NOMO-1 treated with DMSO at 0.1 percent for 48 hours (cell line): ENCODE measurements at regions not wholly inside any gene's neighbourhood (a gene's known extent, or its start where the extent isn't known, plus 50 kb on each side); places are given as distances from the start of the nearest gene placed in this dataset.
"Not testable (repeated sequence)": the region's sequence is repeated elsewhere in the genome, so short reads cannot be mapped to it uniquely, and the experiment has no call there.

Source experiments
- DNase-seq: peaks from one replicate; lab custom pipeline; 2025; ENCODE audit not compliant: unreplicated experiment; lab: John Stamatoyannopoulos, UW

DNA sequence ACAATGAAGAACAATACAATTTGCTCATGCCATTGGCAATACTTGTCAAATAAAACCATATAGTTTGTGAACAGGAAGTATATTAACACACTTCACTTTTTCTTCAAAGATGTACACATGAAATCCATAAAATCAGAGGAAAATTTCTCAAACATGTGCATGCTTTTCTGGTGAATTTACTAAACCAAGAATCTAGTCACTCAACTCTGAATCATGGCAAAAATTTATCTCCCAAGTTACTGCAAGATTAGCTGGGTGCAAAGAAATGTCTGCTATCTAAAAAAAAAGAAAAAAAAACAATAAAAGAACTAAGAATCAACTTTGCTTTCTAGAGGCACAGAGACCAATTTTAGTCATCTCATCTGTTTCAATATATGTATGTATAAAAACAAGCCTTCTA, 419.2 kb downstream of the NR4A2 start:
- no peak for DNase-seq

DNA sequence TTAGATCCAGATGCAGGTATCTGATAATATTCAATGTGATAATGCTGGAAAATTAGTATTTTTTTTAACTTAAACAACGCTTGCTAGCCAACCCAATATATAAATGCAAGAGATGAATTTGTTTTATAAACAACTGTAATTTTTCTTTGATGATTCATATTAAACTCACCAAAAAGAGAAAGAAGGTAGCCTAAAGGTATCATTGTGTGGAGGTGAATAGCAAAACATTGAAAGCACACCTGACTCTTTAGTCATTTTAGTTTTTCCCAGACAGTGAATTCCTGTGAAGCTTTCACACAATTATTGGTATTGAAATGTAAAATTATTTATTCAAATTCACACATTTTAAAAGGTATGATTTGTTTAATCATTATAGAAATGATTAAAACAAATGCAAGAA, 424.0 kb downstream of the NR4A2 start:
- DNase-seq, result no peak

DNA sequence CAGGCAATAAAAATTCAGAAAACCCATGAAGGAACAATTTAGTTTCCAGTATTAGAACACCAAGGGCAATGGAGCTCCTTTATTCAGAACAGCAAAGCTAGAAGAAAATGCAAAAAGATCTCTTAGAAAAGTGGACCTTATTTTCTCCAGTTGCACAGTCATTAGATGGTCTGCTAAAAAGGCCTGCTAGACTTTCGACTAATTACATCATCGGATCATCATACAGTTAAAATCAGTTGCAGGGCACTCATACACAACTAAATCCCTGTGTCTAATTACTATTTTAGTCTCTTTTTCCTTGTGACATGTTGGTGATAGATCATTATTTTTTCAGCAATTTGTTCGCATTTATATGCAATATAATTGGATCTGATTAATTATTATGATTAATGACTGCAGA, 425.3 kb downstream of the NR4A2 start:
- no peak for DNase-seq

- no peak for DNase-seq
Observed at GRCh38 chr2:155905657-155906056, 426.9 kb downstream of the NR4A2 start.

GRCh38 chr2:155904720-155905119, 427.8 kb downstream of the NR4A2 start:
- DNase-seq, result no peak

DNA sequence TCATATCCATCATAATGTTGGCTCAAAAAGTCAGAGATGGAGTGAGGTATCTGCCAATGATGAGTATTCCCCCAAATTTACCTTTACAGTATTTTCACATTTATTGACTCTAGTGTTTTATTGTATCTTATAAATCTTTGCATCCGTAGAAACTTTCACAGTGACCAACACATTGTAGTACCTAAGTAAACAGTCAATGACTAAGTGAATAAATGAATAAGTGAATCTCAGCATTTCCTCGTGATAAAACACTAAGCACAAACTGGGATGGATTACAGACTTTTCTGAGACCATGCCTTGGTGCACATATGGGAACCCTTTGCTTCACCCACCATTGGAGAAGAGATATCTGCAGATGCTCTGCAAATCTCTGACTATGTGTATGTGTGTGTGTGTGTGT, 429.9 kb downstream of the NR4A2 start:
- DNase-seq, result no peak

DNA sequence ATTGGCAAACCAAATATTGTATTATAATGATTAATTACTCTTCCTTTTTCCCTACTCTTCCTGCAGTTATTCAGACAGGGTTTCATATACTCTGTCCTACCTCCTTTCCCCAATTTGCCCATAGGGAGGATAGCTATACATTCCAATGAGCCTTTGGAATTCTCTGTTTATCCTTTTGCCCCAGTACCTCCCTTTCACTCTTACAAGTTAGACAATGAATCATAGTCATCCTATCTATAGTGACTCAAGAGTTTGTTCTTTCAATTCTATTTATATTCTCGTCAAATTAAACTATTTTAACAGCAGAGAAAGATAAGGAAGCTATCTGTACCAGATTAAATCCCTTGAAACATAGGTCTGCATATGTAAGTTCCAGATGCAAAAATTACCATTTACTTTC, 437.5 kb downstream of the NR4A2 start:
- DNase-seq, result no peak

DNA sequence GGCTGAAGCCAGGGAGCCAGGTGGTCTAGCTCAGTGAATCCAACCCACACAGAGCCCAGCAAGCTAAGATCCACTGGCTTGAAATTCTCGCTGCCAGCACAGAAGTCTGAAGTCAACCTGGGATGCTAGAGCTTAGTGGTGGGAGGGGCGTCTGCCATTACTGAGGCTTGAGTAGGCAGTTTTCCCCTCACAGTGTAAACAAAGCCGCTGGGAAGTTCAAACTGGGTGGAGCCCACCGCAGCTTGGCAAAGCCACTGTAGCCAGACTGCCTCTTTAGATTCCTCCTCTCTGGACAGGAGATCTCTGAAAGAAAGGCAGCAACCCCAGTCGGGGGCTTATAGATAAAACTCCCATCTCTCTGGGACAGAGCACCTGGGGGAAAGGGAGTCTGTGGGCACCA, 452.1 kb downstream of the NR4A2 start:
- DNase-seq, result not testable (repeated sequence)

- not testable (repeated sequence) for DNase-seq
Observed at GRCh38 chr2:155879900-155880299, 452.6 kb downstream of the NR4A2 start.

GRCh38 chr2:155872396-155872795, 460.1 kb downstream of the NR4A2 start:
- no peak for DNase-seq

DNA sequence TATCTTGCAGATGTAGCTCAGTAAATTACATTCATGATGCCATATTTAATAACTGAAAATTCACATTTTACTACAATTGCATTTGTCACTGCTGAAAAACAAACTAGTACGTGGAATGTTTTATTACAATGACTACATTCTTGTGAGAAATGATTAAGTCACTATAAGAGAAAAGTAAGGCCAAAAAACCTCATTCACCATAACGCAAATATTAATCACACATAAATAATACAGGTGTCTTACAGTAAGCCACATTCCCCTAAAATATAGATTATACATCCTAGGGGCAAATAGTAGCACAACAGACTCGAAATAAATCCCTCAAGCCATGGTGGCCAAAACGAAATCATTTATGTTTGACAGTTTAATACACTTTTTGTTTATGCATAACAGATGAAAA, 460.6 kb downstream of the NR4A2 start:
- no peak for DNase-seq

- DNase-seq, result no peak
Observed at GRCh38 chr2:155867564-155867963, 465.0 kb downstream of the NR4A2 start.

GRCh38 chr2:155866477-155866876, 466.0 kb downstream of the NR4A2 start:
- no peak for DNase-seq

- DNase-seq, result no peak
Observed at GRCh38 chr2:155852156-155852555, 480.4 kb downstream of the NR4A2 start.

DNA sequence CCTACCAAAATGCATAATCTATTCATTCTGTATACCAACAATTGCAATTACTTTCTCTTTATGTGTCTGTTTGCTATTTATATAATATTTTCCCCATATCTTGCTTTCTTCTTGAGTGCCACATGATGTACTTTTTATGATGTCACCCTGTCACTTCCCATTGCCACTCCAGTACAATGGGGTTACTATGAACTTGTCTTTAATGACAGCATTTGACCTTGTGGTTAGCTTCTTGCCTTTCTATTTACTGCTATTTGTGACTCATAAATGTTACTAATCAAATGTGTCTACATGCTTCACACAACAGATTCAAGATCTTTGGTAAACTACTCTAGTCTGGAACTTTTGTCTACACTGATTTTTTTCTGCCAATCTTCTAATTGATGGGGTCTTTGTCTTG, 486.3 kb downstream of the NR4A2 start:
- DNase-seq, result no peak

- DNase-seq, result no peak
Observed at GRCh38 chr2:155844461-155844860, 488.1 kb downstream of the NR4A2 start.

DNA sequence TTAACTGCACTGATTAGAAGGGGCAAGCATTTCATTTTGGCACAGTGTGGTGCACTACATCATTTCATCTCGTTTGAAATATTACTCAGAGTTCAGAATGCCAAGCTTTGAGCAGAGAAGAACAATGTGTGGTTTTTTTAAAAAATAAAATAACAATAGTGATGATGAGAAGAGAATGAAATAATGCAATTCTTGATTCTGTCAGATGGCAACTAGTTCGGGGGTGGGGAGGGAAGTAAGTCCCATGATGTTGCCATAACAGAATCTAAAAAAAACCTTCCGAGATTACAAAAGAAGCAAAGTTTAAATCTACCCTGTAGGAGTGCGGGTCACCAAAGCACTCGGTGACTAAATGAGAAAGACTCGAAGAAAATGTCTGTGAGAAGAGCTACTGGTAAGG, 490.4 kb downstream of the NR4A2 start:
- DNase-seq, result peak; percentile 14

DNA sequence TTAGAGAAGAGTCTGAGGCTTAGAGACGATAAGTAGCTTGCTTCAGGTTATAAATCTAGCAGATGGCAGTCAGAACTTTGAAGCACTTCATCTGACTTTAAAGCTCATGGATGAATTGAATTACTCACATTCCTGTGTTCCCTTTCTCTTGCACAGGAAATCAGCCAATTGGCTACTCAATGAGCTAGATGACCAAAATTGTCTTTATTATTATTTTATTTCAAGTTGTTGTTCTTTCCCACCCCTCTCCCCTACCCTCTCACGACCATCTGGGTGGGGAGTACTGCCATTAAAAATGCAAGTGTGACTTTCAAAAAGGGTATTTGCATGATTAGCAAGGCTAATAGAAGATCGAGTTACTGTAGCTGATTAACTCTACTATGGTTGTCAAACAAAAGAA, 491.1 kb downstream of the NR4A2 start:
- DNase-seq, result no peak

GRCh38 chr2:155840661-155841060, 491.9 kb downstream of the NR4A2 start:
- DNase-seq, result no peak

DNA sequence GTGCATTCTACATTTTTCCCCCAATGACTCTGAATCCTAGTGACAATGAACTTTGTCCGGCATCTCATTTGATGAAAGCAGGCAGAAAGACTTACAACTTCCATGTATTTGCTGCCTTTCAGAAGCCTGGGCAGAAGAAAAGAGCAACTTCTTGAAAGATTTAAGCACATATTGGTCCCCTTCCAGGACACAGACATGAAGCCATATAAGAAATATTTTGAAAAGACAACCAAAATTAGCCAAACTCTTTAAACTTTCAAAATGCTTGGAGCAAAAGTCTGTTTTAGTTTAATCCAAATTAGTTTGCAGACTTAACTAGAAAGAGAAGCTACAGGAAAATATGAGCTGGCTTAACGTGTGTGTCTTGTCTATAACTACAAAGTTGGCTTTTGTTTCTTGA, 492.5 kb downstream of the NR4A2 start:
- DNase-seq, result no peak

DNA sequence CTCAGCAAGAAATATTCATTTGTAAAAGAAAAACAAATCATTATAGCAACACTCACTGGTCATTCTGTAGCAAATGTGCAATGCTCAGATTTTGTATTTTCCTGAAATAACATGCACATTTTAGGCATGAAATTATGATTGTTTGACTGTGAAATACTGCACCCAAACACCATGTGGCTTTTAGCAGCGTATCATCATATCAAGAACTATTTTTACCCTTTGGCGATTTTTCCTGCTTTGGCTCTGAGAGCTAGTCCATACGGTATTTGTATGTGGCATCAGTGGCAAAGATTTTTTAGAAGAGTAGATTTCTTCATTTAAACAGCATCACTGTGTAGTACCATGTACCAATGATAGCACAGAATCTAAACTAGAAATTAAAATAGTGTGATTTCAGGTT, 493.1 kb downstream of the NR4A2 start:
- DNase-seq, result no peak

- no peak for DNase-seq
Observed at GRCh38 chr2:155836439-155836838, 496.1 kb downstream of the NR4A2 start.

DNA sequence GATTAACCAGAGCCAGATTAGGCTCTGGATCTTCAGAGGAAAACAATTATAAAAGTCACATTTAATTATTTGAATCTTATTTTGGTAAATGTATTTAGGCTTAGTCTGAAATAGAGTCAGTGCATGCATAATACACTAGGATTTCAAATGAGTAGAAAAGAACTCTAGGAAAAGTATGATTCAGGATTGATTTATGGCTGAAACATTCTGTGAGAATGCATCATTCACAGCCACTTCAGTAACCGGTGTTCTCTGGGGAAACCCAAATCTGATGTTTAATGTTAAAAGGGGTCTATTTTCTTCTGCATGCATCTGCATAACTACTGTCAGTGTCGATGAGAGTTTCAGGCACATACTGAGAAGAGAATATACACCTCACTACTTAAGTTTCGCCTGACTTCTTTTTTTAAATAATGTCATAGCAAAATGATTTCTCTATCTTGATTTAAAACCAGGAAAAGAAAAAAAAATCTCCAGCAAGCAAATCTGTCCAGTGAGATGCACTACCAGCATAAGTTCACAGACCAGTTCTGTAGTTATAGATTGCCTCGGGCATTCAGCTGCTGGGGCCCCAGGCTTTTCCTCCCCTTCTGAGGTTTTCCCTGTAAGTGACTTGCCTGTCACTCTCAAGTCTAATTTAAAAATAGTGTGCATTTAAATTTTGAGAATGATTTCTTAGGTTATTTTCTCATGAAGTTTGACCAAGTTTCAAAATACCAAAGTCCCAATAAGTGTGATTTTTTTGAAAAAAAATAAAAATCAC, 501.5 kb downstream of the NR4A2 start:
- DNase-seq, result no peak
